ENCODE measurements at regions not wholly inside any gene's neighbourhood (a gene's known extent, or its start where the extent isn't known, plus 50 kb on each side); places are given as distances from the start of the nearest gene placed in this dataset.

DNA sequence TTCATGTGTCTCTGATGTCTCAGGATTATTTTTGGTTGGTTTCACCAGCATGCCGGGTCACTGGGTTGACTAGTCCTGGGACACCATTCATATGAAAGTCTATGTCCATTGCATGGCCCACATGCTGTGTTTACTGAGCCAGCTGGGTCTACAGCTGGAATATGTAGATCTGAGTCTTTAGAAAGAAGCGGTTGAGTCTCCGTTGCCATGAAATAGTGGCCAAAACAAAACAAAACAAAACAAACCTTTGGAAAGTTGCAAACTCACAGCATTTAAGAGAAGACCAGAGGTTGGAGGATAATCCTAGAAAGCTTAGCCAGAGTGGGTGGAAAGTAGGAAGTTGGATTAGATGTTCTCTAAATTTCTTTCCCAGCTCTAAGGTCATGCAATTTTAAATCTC is 191.8 kb upstream of the NTM start:
- TF ChIP-seq, protein P1, sequence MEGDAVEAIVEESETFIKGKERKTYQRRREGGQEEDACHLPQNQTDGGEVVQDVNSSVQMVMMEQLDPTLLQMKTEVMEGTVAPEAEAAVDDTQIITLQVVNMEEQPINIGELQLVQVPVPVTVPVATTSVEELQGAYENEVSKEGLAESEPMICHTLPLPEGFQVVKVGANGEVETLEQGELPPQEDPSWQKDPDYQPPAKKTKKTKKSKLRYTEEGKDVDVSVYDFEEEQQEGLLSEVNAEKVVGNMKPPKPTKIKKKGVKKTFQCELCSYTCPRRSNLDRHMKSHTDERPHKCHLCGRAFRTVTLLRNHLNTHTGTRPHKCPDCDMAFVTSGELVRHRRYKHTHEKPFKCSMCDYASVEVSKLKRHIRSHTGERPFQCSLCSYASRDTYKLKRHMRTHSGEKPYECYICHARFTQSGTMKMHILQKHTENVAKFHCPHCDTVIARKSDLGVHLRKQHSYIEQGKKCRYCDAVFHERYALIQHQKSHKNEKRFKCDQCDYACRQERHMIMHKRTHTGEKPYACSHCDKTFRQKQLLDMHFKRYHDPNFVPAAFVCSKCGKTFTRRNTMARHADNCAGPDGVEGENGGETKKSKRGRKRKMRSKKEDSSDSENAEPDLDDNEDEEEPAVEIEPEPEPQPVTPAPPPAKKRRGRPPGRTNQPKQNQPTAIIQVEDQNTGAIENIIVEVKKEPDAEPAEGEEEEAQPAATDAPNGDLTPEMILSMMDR (IDR thresholded peaks at IDR 0.05), result no peak
- no peak for TF ChIP-seq EP300 (IDR thresholded peaks at IDR 0.05)
- no peak for TF ChIP-seq POLR2AphosphoS5 (IDR thresholded peaks at IDR 0.05)
- TF ChIP-seq POLR2A (IDR thresholded peaks at IDR 0.05), result no peak
